ENCODE measurements at regions not wholly inside any gene's neighbourhood (a gene's known extent, or its start where the extent isn't known, plus 50 kb on each side); places are given as distances from the start of the nearest gene placed in this dataset.

- H3K9me3 ChIP-seq, result no peaks in the 10 kb centered on the region
- no peak overlapping the region for H3K4me3 ChIP-seq
- intact Hi-C loops (cut with DNase I), result no loop called here
- TF ChIP-seq POLR2A (IDR thresholded peaks at IDR 0.05) (no peak), POLR2AphosphoS5 (IDR thresholded peaks at IDR 0.05; ENCODE audit: insufficient read depth in 1 of 2, low read depth in 1 of 2) (no peak)
- TF ChIP-seq, protein P1, sequence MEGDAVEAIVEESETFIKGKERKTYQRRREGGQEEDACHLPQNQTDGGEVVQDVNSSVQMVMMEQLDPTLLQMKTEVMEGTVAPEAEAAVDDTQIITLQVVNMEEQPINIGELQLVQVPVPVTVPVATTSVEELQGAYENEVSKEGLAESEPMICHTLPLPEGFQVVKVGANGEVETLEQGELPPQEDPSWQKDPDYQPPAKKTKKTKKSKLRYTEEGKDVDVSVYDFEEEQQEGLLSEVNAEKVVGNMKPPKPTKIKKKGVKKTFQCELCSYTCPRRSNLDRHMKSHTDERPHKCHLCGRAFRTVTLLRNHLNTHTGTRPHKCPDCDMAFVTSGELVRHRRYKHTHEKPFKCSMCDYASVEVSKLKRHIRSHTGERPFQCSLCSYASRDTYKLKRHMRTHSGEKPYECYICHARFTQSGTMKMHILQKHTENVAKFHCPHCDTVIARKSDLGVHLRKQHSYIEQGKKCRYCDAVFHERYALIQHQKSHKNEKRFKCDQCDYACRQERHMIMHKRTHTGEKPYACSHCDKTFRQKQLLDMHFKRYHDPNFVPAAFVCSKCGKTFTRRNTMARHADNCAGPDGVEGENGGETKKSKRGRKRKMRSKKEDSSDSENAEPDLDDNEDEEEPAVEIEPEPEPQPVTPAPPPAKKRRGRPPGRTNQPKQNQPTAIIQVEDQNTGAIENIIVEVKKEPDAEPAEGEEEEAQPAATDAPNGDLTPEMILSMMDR (IDR thresholded peaks at IDR 0.05), result no peak
- no peaks in the 10 kb centered on the region for H3K4me1 ChIP-seq
- no peaks in the 10 kb centered on the region for H3K27me3 ChIP-seq
- H3K36me3 ChIP-seq, result no peaks in the 10 kb centered on the region
- H3K27ac ChIP-seq, result no peak overlapping the region
- DNase-seq (ENCODE audit: extremely low spot score in 2 of 2), result no peak
These were observed 69.2 kb upstream of the WSB1 start for GRCh38 chr17:27224526-27225315.

GRCh38 chr17:27226611-27227230, 67.2 kb upstream of the WSB1 start:
- intact Hi-C loops (cut with DNase I), result no loop called here
- Histone ChIP-seq H3K36me3 (no peaks in the 10 kb centered on the region), H3K9me3 (no peaks in the 10 kb centered on the region), H3K27me3 (no peaks in the 10 kb centered on the region), H3K4me3 (no peak overlapping the region), H3K27ac (no peak overlapping the region), H3K4me1 (no peaks in the 10 kb centered on the region)
- TF ChIP-seq, protein P1 (IDR thresholded peaks at IDR 0.05), result no peak
- TF ChIP-seq POLR2A (IDR thresholded peaks at IDR 0.05), result no peak
- TF ChIP-seq POLR2AphosphoS5 (IDR thresholded peaks at IDR 0.05; ENCODE audit: insufficient read depth in 1 of 2, low read depth in 1 of 2), result no peak
- DNase-seq (ENCODE audit: extremely low spot score in 2 of 2), result no peak

DNA sequence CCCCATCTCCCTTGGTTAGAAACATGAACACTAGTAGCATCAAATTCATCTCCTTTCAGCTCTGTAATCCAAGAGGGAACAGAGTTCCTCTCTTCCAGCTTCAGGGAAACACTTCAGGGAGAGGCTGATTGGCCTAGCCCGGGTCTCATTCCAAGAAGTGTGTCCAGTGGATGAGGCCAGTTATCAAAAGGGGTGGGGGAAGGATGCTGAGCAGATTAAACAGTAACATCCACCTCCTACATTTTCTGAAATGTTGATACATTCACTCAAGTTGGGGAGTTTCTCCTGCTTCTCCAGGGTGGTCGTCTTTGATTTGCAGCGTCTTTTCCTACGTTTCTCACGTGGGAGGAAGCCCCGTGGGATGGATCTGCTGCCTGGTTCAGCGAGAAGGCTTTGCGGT, 62.9 kb upstream of the WSB1 start:
- TF ChIP-seq POLR2AphosphoS5 (IDR thresholded peaks at IDR 0.05; ENCODE audit: insufficient read depth in 1 of 2, low read depth in 1 of 2) (no peak), POLR2A (IDR thresholded peaks at IDR 0.05) (no peak)
- TF ChIP-seq, protein P1 (IDR thresholded peaks at IDR 0.05), result no peak
- DNase-seq (ENCODE audit: extremely low spot score in 2 of 2), result no peak
- no peaks in the 10 kb centered on the region for H3K4me1 ChIP-seq
- H3K9me3 ChIP-seq, result no peaks in the 10 kb centered on the region
- intact Hi-C loops (cut with DNase I), result no loop called here
- H3K36me3 ChIP-seq, result no peaks in the 10 kb centered on the region
- H3K27ac ChIP-seq, result no peak overlapping the region
- H3K27me3 ChIP-seq, result no peaks in the 10 kb centered on the region
- H3K4me3 ChIP-seq, result no peak overlapping the region

DNA sequence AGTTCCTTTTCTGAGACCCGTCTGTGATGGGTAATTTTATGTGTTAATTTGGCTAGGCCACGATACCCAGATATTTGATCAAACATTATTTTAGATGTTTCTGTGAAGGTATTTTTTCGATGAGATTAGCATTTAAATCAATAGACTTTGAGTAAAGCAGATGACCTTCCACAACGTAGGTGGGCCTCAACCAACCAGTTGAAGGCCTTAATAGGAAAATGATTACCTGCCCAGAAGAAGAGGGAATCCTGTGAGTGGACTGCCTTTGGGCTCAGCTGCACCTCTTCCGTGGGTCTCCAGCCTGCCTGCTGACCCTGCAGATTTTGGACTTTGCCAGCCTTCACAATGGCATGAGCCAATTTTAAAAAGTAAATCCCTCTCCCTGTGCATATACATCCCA, 61.6 kb upstream of the WSB1 start:
- intact Hi-C loops (cut with DNase I), result no loop called here
- Histone ChIP-seq H3K4me1 (no peaks in the 10 kb centered on the region), H3K27ac (no peak overlapping the region), H3K4me3 (no peak overlapping the region), H3K36me3 (no peaks in the 10 kb centered on the region), H3K27me3 (no peaks in the 10 kb centered on the region), H3K9me3 (no peaks in the 10 kb centered on the region)
- TF ChIP-seq, protein P1 (IDR thresholded peaks at IDR 0.05), result no peak
- TF ChIP-seq POLR2A (IDR thresholded peaks at IDR 0.05) (no peak), POLR2AphosphoS5 (IDR thresholded peaks at IDR 0.05; ENCODE audit: insufficient read depth in 1 of 2, low read depth in 1 of 2) (no peak)
- DNase-seq (ENCODE audit: extremely low spot score in 2 of 2), result no peak

DNA sequence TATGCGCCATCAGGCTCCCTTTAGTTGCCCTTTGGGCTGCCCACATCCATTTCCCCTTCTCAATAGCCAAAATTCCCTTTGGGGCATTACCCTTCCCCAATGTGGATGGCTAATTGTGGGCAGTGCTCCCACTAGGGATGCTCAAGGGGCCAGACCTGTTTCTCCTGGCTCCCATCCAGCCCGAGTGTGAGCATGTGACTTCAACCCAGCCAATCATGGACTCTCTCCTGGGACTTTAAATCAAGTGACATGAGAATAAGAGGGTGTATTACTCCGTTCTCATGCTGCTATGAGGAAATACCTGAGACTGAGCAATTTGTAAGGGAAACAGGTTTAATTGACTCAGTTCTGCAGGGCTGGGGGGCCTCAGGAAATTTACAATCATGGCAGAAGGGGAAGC, 60.9 kb upstream of the WSB1 start:
- H3K4me3 ChIP-seq, result no peak overlapping the region
- no peak for TF ChIP-seq POLR2A (IDR thresholded peaks at IDR 0.05)
- no peak for TF ChIP-seq POLR2AphosphoS5 (IDR thresholded peaks at IDR 0.05; ENCODE audit: insufficient read depth in 1 of 2, low read depth in 1 of 2)
- TF ChIP-seq, protein P1 (IDR thresholded peaks at IDR 0.05), result no peak
- H3K9me3 ChIP-seq, result no peaks in the 10 kb centered on the region
- no peaks in the 10 kb centered on the region for H3K4me1 ChIP-seq
- DNase-seq (ENCODE audit: extremely low spot score in 2 of 2), result no peak
- no peaks in the 10 kb centered on the region for H3K36me3 ChIP-seq
- no peak overlapping the region for H3K27ac ChIP-seq
- no peaks in the 10 kb centered on the region for H3K27me3 ChIP-seq
- intact Hi-C loops (cut with DNase I), result no loop called here

Measured in vagina (tissue), 2 donors.